ENCODE measurements at regions not wholly inside any gene's neighbourhood (a gene's known extent, or its start where the extent isn't known, plus 50 kb on each side); places are given as distances from the start of the nearest gene placed in this dataset.
"Not testable (repeated sequence)": the region's sequence is repeated elsewhere in the genome, so short reads cannot be mapped to it uniquely, and the experiment has no call there.

DNA sequence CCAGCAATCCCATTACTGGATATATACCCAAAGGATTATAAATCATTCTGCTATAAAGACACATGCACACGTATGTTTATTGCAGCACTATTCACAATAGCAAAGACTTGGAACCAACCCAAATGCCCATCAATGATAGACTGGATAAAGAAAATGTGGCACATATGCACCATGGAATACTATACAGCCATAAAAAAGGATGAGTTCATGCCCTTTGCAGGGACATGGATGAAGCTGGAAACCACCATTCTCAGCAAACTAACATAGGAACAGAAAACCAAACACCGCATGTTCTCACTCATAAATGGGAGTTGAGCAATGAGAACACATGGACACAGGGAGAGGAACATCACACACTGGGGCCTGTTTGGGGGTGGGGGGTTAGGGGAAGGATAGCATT, 90.8 kb upstream of the NTF3 start:
- not testable (repeated sequence) for H3K27me3 Mint-ChIP-seq; H3K4me1 Mint-ChIP-seq; H3K4me3 Mint-ChIP-seq; H3K27ac Mint-ChIP-seq; H3K9me3 Mint-ChIP-seq; ATAC-seq (replicated peaks); H3K36me3 Mint-ChIP-seq (ENCODE audit: low read depth)

- Mint-ChIP-seq H3K9me3 (peaks cover 5% of the 10 kb centered on the region), H3K27me3 (peaks cover 7% of the 10 kb centered on the region), H3K36me3 (ENCODE audit: low read depth) (no peaks in the 10 kb centered on the region), H3K4me1 (no peaks in the 10 kb centered on the region), H3K27ac (no peak overlapping the region), H3K4me3 (no peak overlapping the region)
- no peak for ATAC-seq (replicated peaks)
Observed at GRCh38 chr12:5343711-5344110, 88.2 kb upstream of the NTF3 start.

- no peak for ATAC-seq (replicated peaks)
- Mint-ChIP-seq H3K4me1 (no peaks in the 10 kb centered on the region), H3K9me3 (peaks cover 5% of the 10 kb centered on the region), H3K27ac (no peak overlapping the region), H3K36me3 (ENCODE audit: low read depth) (no peaks in the 10 kb centered on the region), H3K4me3 (no peak overlapping the region), H3K27me3 (peaks cover 7% of the 10 kb centered on the region)
Observed at GRCh38 chr12:5344131-5344530, 87.8 kb upstream of the NTF3 start.

- ATAC-seq (replicated peaks) = no peak
- Mint-ChIP-seq H3K27me3 (peaks cover 10% of the 10 kb centered on the region), H3K27ac (no peak overlapping the region), H3K4me3 (no peak overlapping the region), H3K4me1 (no peaks in the 10 kb centered on the region), H3K36me3 (ENCODE audit: low read depth) (no peaks in the 10 kb centered on the region), H3K9me3 (peaks cover 5% of the 10 kb centered on the region)
Observed at GRCh38 chr12:5345534-5345933, 86.4 kb upstream of the NTF3 start.

DNA sequence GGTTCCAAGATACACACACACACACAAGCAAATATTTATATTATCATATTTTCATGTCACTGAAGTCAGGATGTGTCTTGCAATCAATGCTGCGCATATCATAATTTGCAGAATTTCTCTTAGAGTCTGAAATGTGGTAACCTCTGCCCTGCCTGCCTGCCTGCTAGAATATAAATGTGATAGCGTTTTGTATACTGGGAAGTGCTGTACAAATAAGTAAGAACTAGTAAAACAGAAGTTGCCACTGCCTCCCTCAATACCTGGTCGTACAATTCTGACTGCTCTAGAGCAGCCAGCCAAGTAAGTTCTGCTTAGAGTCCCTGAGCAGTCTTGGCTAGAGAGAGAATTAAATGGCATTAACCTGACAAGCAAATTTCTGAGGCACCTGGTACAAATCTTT, 83.9 kb upstream of the NTF3 start:
- no peaks in the 10 kb centered on the region for H3K4me1 Mint-ChIP-seq
- H3K36me3 Mint-ChIP-seq (ENCODE audit: low read depth) = no peaks in the 10 kb centered on the region
- peaks cover 10% of the 10 kb centered on the region for H3K9me3 Mint-ChIP-seq
- no peak for ATAC-seq (replicated peaks)
- H3K4me3 Mint-ChIP-seq = no peak overlapping the region
- H3K27ac Mint-ChIP-seq = no peak overlapping the region
- peaks cover 10% of the 10 kb centered on the region for H3K27me3 Mint-ChIP-seq

DNA sequence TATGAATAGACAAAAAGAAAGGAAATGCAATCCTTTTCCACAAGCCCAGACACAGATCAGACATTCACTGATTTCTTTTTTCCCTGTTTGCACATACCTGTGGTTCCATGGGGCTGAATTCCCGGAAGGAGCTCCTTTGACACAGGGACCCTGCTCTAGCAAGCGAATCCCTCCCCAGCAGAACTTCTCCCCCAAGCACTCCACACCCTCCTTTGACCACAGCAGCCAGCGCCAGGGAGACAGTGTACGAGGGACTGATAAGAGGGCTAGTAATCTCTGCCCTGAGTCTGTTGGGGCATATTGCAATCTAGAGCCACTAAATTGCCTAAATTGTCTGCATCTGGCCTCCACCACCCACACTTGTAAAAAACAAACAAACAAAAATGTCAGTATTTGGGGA, 83.4 kb upstream of the NTF3 start:
- Mint-ChIP-seq H3K36me3 (ENCODE audit: low read depth) (no peaks in the 10 kb centered on the region), H3K27ac (no peak overlapping the region), H3K27me3 (peaks cover 10% of the 10 kb centered on the region), H3K9me3 (peaks cover 14% of the 10 kb centered on the region), H3K4me1 (no peaks in the 10 kb centered on the region), H3K4me3 (no peak overlapping the region)
- no peak for ATAC-seq (replicated peaks)

- Mint-ChIP-seq H3K36me3 (ENCODE audit: low read depth) (no peaks in the 10 kb centered on the region), H3K4me1 (no peaks in the 10 kb centered on the region), H3K9me3 (no peaks in the 10 kb centered on the region), H3K4me3 (no peak overlapping the region), H3K27me3 (no peaks in the 10 kb centered on the region), H3K27ac (no peak overlapping the region)
- ATAC-seq (replicated peaks) = no peak
Observed at GRCh38 chr12:5364036-5364770, 67.7 kb upstream of the NTF3 start.

- H3K9me3 Mint-ChIP-seq = no peaks in the 10 kb centered on the region
- ATAC-seq (replicated peaks) = no peak
- no peaks in the 10 kb centered on the region for H3K4me1 Mint-ChIP-seq
- no peaks in the 10 kb centered on the region for H3K36me3 Mint-ChIP-seq (ENCODE audit: low read depth)
- no peak overlapping the region for H3K4me3 Mint-ChIP-seq
- H3K27me3 Mint-ChIP-seq = peaks cover 5% of the 10 kb centered on the region
- H3K27ac Mint-ChIP-seq = no peak overlapping the region
Observed at GRCh38 chr12:5369298-5369697, 62.6 kb upstream of the NTF3 start.

DNA sequence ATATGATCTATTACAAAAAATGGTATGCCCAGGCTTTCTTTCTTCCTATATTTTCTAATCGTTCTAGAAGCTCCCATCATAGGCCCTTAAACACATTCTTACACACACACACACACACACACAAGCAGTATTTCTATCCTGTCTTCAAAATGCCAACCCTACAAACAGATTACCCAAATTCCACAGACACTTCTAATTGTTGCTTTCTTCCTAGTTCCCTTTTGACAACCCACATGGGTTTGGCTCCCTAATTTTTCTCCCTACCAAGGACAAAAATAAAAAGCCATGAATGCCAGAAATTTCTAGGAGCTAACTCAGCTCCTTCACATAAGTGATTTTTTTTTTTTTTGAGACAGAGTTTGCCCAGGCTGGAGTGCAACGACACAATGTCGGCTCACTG, 60.3 kb upstream of the NTF3 start:
- H3K4me1 Mint-ChIP-seq = no peaks in the 10 kb centered on the region
- H3K4me3 Mint-ChIP-seq = no peak overlapping the region
- H3K36me3 Mint-ChIP-seq (ENCODE audit: low read depth) = no peaks in the 10 kb centered on the region
- H3K27ac Mint-ChIP-seq = no peak overlapping the region
- peaks cover 5% of the 10 kb centered on the region for H3K27me3 Mint-ChIP-seq
- no peak for ATAC-seq (replicated peaks)
- H3K9me3 Mint-ChIP-seq = no peaks in the 10 kb centered on the region

- no peak for ATAC-seq (replicated peaks)
- no peak overlapping the region for H3K4me3 Mint-ChIP-seq
- H3K4me1 Mint-ChIP-seq = no peaks in the 10 kb centered on the region
Observed at GRCh38 chr12:5374713-5375112, 57.2 kb upstream of the NTF3 start.

DNA sequence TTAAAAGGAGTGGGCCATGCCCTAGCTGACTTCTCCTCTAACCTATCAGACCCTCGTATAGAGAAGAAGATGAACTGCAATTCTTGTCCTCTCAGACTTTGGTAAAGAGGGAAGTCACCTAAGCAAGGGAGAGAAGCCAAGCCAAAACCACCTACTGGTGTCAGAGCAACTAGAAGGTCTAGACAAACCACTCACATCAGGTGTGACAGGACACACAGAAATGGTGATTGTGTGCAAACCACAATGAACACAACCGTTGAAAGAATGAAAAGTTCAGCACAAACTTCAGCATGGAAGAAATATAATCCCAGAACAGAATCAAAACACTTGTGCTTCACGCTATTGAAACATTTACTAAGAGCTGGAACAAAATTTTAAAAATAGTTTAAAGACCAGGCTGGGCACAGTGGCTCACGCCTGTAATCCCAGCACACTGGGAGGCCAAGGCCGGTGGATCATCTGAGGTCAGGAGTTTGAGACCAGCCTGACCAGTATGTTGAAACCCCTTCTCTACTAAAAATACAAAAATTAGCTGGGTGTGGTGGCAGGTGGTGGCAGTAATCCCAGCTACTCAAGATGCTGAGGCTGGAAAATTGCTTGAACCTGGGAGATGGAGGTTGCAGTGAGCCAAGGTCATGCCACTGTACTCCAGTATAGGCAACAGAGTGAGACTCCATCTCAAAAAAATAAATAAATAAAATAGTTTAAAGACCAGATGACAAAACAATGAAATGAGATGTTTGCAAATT, 56.2 kb upstream of the NTF3 start:
- no peaks in the 10 kb centered on the region for H3K4me1 Mint-ChIP-seq
- ATAC-seq (replicated peaks) = no peak
- H3K4me3 Mint-ChIP-seq = no peak overlapping the region
- no peaks in the 10 kb centered on the region for H3K9me3 Mint-ChIP-seq
- no peaks in the 10 kb centered on the region for H3K36me3 Mint-ChIP-seq (ENCODE audit: low read depth)
- peaks cover 5% of the 10 kb centered on the region for H3K27me3 Mint-ChIP-seq
- H3K27ac Mint-ChIP-seq = no peak overlapping the region

More at GRCh38 chr12:5374713-5375112, 57.2 kb upstream of the NTF3 start:
- no peaks in the 10 kb centered on the region for H3K9me3 Mint-ChIP-seq
- no peaks in the 10 kb centered on the region for H3K36me3 Mint-ChIP-seq (ENCODE audit: low read depth)
- peaks cover 5% of the 10 kb centered on the region for H3K27me3 Mint-ChIP-seq
- H3K27ac Mint-ChIP-seq = no peak overlapping the region

DNA sequence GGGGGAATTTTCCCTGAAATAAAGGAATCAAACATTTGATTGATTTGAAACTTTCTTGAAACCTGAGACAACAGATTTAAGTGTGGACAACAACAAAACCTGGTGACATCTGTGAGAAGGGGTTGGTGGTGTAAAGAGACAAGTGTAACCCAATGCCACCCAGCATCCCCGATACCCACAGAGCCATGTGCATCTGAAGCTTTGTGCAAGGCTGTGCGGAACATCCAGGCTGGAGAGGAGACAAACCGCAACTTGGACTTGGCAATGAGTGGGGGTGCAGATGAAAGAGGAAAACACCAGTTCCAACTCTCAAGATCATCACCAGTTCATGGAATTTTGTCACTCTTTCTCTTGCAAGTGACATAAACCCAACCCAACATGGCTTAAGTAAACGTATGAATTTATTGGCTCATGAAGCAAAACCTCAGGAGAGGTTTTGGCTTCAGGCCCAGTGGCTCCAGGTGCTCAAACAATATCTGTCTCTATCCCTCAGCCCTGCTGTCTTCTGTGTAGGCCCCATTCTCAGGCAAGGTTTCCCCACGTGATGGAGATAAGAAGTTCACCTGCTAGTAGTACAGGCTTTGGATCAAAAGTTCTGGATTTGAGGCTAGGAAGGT, 55.2 kb upstream of the NTF3 start:
- no peak for ATAC-seq (replicated peaks)
- H3K27ac Mint-ChIP-seq = no peak overlapping the region
- no peaks in the 10 kb centered on the region for H3K9me3 Mint-ChIP-seq
- H3K4me1 Mint-ChIP-seq = no peaks in the 10 kb centered on the region
- H3K27me3 Mint-ChIP-seq = peaks cover under 1% of the 10 kb centered on the region
- H3K36me3 Mint-ChIP-seq (ENCODE audit: low read depth) = no peaks in the 10 kb centered on the region
- no peak overlapping the region for H3K4me3 Mint-ChIP-seq

- Mint-ChIP-seq H3K9me3 (no peaks in the 10 kb centered on the region), H3K27ac (no peak overlapping the region), H3K36me3 (ENCODE audit: low read depth) (no peaks in the 10 kb centered on the region), H3K4me1 (no peaks in the 10 kb centered on the region), H3K4me3 (no peak overlapping the region), H3K27me3 (no peaks in the 10 kb centered on the region)
- ATAC-seq (replicated peaks) = no peak
Observed at GRCh38 chr12:5377997-5378592, 53.8 kb upstream of the NTF3 start.

GRCh38 chr12:5379749-5380496, 52.0 kb upstream of the NTF3 start:
- no peak for ATAC-seq (replicated peaks)
- H3K9me3 Mint-ChIP-seq = no peaks in the 10 kb centered on the region
- no peaks in the 10 kb centered on the region for H3K4me1 Mint-ChIP-seq

More at GRCh38 chr12:5379749-5380496, 52.0 kb upstream of the NTF3 start:
- H3K36me3 Mint-ChIP-seq (ENCODE audit: low read depth) = no peaks in the 10 kb centered on the region
- no peak overlapping the region for H3K4me3 Mint-ChIP-seq
- no peaks in the 10 kb centered on the region for H3K27me3 Mint-ChIP-seq
- no peak overlapping the region for H3K27ac Mint-ChIP-seq

Data from activated T-helper 17 cell treated with anti-CD3 and anti-CD28 coated beads, Interleukin-2, amount 50 U/mL, for 72 hours (primary cell).